IMR-90 (cell line): ENCODE measurements at regions not wholly inside any gene's neighbourhood (a gene's known extent, or its start where the extent isn't known, plus 50 kb on each side); places are given as distances from the start of the nearest gene placed in this dataset.

Experiments used
- CEBPB ChIP-seq: IDR thresholded peaks from 2 replicates; pipeline ENCODE4 v1.6.1; 2012; ENCODE audit warnings: low read depth, low read length, improper control_type of control experiment
- CHD1 ChIP-seq: IDR thresholded peaks from 2 replicates; pipeline ENCODE4 v1.6.1; 2012; ENCODE audit warnings: low read depth, low read length, improper control_type of control experiment
- CTCF ChIP-seq: conservative IDR thresholded peaks from 2 replicates; pipeline ENCODE4 v1.5.1; 2012; ENCODE audit warnings: mild to moderate bottlenecking, low read depth, low read length, improper control_type of control experiment
- ELK1 ChIP-seq: fragments of 150-350 bp; IDR thresholded peaks from 2 replicates; pipeline ENCODE4 v1.6.1; 2016; ENCODE audit warnings: low read depth, mild to moderate bottlenecking, low read length, moderate library complexity, borderline replicate concordance
- FOS ChIP-seq: fragments of 150-350 bp; IDR thresholded peaks from 2 replicates; pipeline ENCODE4 v1.6.1; 2016; ENCODE audit warnings: low read depth, low read length
- MAFK ChIP-seq: IDR thresholded peaks from 2 replicates; pipeline ENCODE4 v1.6.1; 2012; ENCODE audit warnings: low read depth, low read length, improper control_type of control experiment
- MXI1 ChIP-seq: IDR thresholded peaks from 2 replicates; pipeline ENCODE4 v1.6.1; 2012; ENCODE audit warnings: low read depth, mild to moderate bottlenecking, low read length, moderate library complexity, borderline replicate concordance
- POLR2A ChIP-seq: IDR thresholded peaks from 2 replicates; pipeline ENCODE4 v1.6.1; 2012; ENCODE audit warnings: mild to moderate bottlenecking, low read depth, low read length
- RAD21 ChIP-seq: IDR thresholded peaks from 2 replicates; pipeline ENCODE4 v1.6.1; 2012; ENCODE audit warnings: low read length, improper control_type of control experiment
- RFX5 ChIP-seq: IDR thresholded peaks from 2 replicates; pipeline ENCODE4 v1.8.0; 2012; ENCODE audit warnings: low read depth, mild to moderate bottlenecking, low read length, moderate library complexity
- USF2 ChIP-seq: fragments of 150-350 bp; IDR thresholded peaks from 2 replicates; pipeline ENCODE4 v1.6.1; 2017; ENCODE audit warnings: mild to moderate bottlenecking, antibody characterized with exemption, low read length, low read depth

- TF ChIP-seq CTCF = no peak
- no peak for TF ChIP-seq CHD1
- TF ChIP-seq ELK1 = no peak
- TF ChIP-seq RAD21 = no peak
- no peak for TF ChIP-seq POLR2A
- TF ChIP-seq USF2 = no peak
- TF ChIP-seq RFX5 = no peak
- TF ChIP-seq CEBPB = no peak
- TF ChIP-seq MXI1 = no peak
- no peak for TF ChIP-seq FOS
- no peak for TF ChIP-seq MAFK
These were observed 96.3 kb upstream of the ATP5MC3 start for GRCh38 chr2:175277772-175278171.
